Suprapubic skin (tissue), 4 donors: ENCODE measurements at regions not wholly inside any gene's neighbourhood (a gene's known extent, or its start where the extent isn't known, plus 50 kb on each side); places are given as distances from the start of the nearest gene placed in this dataset.

ENCODE experiments used
- DNase-seq, 2 donors: peaks; one replicate each; pipeline ENCODE4 v3.0.0-alpha.2; 2019; ENCODE audit warnings: low spot score in 2 of 2
- H3K27ac ChIP-seq: fragments of 200-600 bp; sonication (generic); one replicate; pipeline ENCODE4 v1.5.1; 2019
- H3K27me3 ChIP-seq: fragments of 200-600 bp; sonication (generic); one replicate; pipeline ENCODE4 v1.5.1; 2019
- H3K36me3 ChIP-seq: fragments of 200-600 bp; sonication (generic); one replicate; pipeline ENCODE4 v1.5.1; 2019
- H3K4me1 ChIP-seq: fragments of 200-600 bp; sonication (generic); one replicate; pipeline ENCODE4 v1.5.1; 2019
- H3K4me3 ChIP-seq: fragments of 200-600 bp; sonication (generic); one replicate; pipeline ENCODE4 v1.5.1; 2019; ENCODE audit warnings: mild to moderate bottlenecking
- H3K9me3 ChIP-seq: fragments of 200-600 bp; sonication (generic); one replicate; pipeline ENCODE4 v1.5.1; 2019
- EP300 ChIP-seq: sonication (generic); formaldehyde crosslinking; IDR thresholded peaks from one replicate; pipeline ENCODE4 v1.6.1; 2017; ENCODE audit warnings: antibody characterized with exemption
- POLR2A ChIP-seq, 2 donors: fragments of 450-650 bp; IDR thresholded peaks; one replicate each; pipeline ENCODE4 v1.6.1; 2017; ENCODE audit warnings: antibody characterized with exemption in 2 of 2, mild to moderate bottlenecking in 2 of 2, moderate library complexity in 2 of 2
- POLR2AphosphoS5 ChIP-seq, 3 donors: sonication (generic); formaldehyde crosslinking; IDR thresholded peaks; one replicate each; pipeline ENCODE4 v1.6.1; 2017; ENCODE audit warnings: antibody characterized with exemption in 3 of 3
- WGBS: methylation state at CpG from one replicate; pipeline ENCODE4 v1.1.5; 2018; 5-methylcytosine and 5-hydroxymethylcytosine counted together
- TF ChIP-seq, protein P1 (sequence below), 2 donors: fragments of 200-600 bp in 1 of 2; fragments of 450-650 bp in 1 of 2; sonication (generic) in 1 of 2; IDR thresholded peaks; one replicate each; pipeline ENCODE4 v1.5.1; 2016 to 2019; ENCODE audit warnings: antibody characterized with exemption in 2 of 2, mild to moderate bottlenecking in 1 of 2, moderate library complexity in 1 of 2

DNA sequence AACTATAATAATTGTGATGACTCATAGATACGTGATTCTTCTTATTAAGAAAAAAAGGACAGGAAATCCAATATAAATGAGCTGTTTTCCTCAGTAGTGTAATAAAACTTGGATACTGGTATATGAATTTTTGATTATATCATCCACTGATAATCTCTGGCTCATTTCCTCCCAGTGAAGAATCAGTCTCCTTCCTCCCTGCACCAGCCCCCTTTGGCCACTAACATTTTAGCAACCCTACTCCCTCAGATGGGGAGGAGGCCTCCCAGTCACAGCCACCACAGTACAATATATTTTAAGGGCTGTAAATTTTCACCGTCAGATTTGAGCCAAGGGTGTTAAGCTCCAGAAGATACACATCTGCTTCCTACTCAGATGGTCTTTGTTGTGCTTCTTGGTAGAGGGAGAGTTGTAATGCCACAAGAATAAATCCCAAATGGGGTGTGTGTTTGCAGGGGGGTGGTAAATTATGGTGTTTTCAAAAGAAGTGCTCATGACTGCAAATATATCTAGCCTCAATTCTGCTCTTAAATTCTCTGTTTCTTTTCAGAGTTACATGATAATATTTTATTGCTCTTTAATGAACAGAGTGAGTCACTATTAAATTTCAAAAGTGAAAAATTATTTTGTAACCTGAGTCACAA is 153.5 kb downstream of the HLX start:
- H3K9me3 ChIP-seq, result no peaks in the 10 kb centered on the region
- H3K4me1 ChIP-seq, result peaks cover 8% of the 10 kb centered on the region
- 22% methylated on average over 2 of the region's 2 CpGs for WGBS
- H3K27me3 ChIP-seq, result no peaks in the 10 kb centered on the region
- no peak for DNase-seq
- no peak overlapping the region for H3K4me3 ChIP-seq
- no peak overlapping the region for H3K27ac ChIP-seq
- no peak for TF ChIP-seq POLR2A (IDR thresholded peaks at IDR 0.05)
- no peak for TF ChIP-seq POLR2AphosphoS5 (IDR thresholded peaks at IDR 0.05)
- TF ChIP-seq, protein P1, sequence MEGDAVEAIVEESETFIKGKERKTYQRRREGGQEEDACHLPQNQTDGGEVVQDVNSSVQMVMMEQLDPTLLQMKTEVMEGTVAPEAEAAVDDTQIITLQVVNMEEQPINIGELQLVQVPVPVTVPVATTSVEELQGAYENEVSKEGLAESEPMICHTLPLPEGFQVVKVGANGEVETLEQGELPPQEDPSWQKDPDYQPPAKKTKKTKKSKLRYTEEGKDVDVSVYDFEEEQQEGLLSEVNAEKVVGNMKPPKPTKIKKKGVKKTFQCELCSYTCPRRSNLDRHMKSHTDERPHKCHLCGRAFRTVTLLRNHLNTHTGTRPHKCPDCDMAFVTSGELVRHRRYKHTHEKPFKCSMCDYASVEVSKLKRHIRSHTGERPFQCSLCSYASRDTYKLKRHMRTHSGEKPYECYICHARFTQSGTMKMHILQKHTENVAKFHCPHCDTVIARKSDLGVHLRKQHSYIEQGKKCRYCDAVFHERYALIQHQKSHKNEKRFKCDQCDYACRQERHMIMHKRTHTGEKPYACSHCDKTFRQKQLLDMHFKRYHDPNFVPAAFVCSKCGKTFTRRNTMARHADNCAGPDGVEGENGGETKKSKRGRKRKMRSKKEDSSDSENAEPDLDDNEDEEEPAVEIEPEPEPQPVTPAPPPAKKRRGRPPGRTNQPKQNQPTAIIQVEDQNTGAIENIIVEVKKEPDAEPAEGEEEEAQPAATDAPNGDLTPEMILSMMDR (IDR thresholded peaks at IDR 0.05), result no peak
- no peak for TF ChIP-seq EP300
- no peaks in the 10 kb centered on the region for H3K36me3 ChIP-seq

DNA sequence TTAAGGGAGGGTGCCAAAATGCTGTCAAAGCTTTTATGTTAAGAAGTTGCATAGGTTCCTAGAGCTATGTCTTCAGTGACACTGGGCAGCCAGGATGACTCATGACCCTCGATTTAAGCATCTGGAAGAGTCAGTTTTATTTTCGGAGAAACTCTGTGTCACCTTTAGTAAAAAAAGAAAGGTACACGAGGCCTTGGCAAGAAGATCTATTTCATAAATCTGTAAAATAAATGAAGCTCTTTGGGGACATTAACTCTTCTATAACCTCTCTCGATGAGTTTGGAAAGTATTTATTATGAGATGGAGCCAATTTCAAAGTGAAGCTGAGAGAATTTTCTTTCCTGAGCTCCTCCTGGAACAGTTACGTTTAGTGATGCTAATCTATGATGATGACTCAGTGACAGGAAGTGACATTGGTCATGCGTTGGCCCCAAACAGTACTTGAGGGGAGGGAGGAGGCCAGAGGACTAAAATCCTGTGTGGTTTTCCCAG is 156.5 kb downstream of the HLX start:
- H3K4me1 ChIP-seq, result peaks cover 8% of the 10 kb centered on the region
- H3K36me3 ChIP-seq, result no peaks in the 10 kb centered on the region
- DNase-seq, result no peak
- WGBS, result 31% methylated on average over 6 of the region's 6 CpGs
- no peaks in the 10 kb centered on the region for H3K27me3 ChIP-seq
- H3K4me3 ChIP-seq, result no peak overlapping the region
- H3K27ac ChIP-seq, result no peak overlapping the region
- TF ChIP-seq POLR2A (IDR thresholded peaks at IDR 0.05), result no peak
- no peak for TF ChIP-seq EP300
- TF ChIP-seq POLR2AphosphoS5 (IDR thresholded peaks at IDR 0.05), result no peak
- TF ChIP-seq, protein P1 (IDR thresholded peaks at IDR 0.05), result no peak
- H3K9me3 ChIP-seq, result no peaks in the 10 kb centered on the region

DNA sequence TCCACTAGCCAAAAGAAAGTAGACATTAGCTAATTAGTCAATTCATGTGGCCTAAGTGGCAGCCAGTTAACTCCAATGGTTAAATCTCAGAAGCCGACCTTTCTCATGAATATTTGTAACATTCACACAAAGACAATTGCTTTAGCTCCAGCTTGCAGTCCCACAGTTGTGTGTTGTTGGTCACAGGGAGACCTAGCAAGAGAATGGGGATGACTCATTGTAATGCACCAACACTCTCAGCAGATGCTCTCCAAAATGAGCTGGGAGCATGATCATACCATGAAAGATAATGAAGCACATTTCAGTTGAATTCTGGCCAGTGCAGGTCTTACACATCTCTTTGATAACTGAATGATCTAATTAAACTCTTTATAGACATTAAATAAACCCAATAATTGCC is 160.4 kb downstream of the HLX start:
- Histone ChIP-seq H3K9me3 (no peaks in the 10 kb centered on the region), H3K4me3 (no peak overlapping the region), H3K27me3 (no peaks in the 10 kb centered on the region), H3K27ac (no peak overlapping the region), H3K36me3 (no peaks in the 10 kb centered on the region), H3K4me1 (no peaks in the 10 kb centered on the region)
- no peak for DNase-seq
- TF ChIP-seq EP300 (no peak), POLR2A (IDR thresholded peaks at IDR 0.05) (no peak), POLR2AphosphoS5 (IDR thresholded peaks at IDR 0.05) (no peak)
- TF ChIP-seq, protein P1 (IDR thresholded peaks at IDR 0.05), result no peak
- WGBS, result 95% methylated on average over 1 of the region's 1 CpG

DNA sequence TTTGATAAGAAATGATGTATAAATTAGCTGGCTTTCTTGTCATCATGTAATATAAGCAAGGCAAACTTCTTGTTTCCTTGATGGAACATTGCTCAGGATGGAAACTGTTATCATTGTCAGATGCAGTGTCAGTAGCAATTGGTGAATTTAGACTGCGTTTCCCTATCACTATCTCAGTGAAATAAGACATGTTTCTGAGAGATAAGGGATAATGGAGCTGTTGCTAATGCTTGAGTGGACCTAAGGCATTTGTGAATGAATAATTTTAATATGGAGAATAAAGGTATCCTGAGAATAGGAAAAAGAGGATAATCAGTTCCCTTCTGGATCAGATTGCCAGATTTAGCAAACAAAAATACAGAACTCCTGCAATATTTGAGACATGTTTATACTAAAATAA is 160.9 kb downstream of the HLX start:
- Histone ChIP-seq H3K27ac (no peak overlapping the region), H3K9me3 (no peaks in the 10 kb centered on the region), H3K4me1 (no peaks in the 10 kb centered on the region), H3K27me3 (no peaks in the 10 kb centered on the region), H3K36me3 (no peaks in the 10 kb centered on the region), H3K4me3 (no peak overlapping the region)
- WGBS, result 95% methylated on average over 1 of the region's 1 CpG
- no peak for DNase-seq
- TF ChIP-seq, protein P1 (IDR thresholded peaks at IDR 0.05), result no peak

DNA sequence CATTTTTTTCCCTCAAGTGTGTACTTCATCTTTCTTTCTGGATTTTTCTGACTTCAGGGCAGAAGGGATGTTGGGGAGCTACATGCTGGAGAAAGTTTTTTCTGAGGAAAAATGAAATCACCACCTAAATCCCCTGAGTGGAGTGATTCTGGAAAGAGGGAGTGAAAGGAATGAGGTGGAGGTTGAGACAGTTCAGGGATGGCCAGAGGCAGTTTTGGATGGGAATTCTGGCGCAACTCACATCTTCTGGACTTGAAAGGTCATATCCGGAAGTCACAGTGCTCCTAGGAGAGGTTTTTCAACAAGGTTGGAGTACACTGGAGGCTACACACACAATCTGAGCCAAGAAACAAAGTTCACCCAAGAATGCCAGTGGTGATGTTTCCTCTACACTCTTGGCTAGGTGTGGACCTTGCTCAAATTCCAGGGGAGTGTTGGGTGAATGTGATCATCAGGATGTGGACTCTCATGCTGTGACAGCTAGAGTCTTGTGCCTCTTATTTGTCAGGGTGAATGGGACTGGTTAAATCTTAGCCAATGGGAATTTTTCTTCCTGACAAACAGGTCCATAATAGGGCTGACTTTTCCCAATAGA is 161.5 kb downstream of the HLX start:
- H3K27me3 ChIP-seq, result no peaks in the 10 kb centered on the region
- no peak for DNase-seq
- H3K9me3 ChIP-seq, result no peaks in the 10 kb centered on the region
- no peak overlapping the region for H3K4me3 ChIP-seq
- TF ChIP-seq EP300, result no peak
- TF ChIP-seq POLR2A (IDR thresholded peaks at IDR 0.05), result no peak
- TF ChIP-seq, protein P1 (IDR thresholded peaks at IDR 0.05), result no peak
- no peak for TF ChIP-seq POLR2AphosphoS5 (IDR thresholded peaks at IDR 0.05)
- no peak overlapping the region for H3K27ac ChIP-seq
- WGBS, result 53% methylated on average over 2 of the region's 2 CpGs
- H3K36me3 ChIP-seq, result no peaks in the 10 kb centered on the region
- no peaks in the 10 kb centered on the region for H3K4me1 ChIP-seq
